Neural cell (in vitro differentiated cells): ENCODE measurements at regions not wholly inside any gene's neighbourhood (a gene's known extent, or its start where the extent isn't known, plus 50 kb on each side); places are given as distances from the start of the nearest gene placed in this dataset.

ENCODE experiments used
- EP300 ChIP-seq: fragments of 450-650 bp; conservative IDR thresholded peaks from 2 replicates; pipeline ENCODE4 v1.6.1; 2014; ENCODE audit warnings: antibody characterized with exemption, mild to moderate bottlenecking, moderate library complexity; ENCODE audit not compliant: poor library complexity, severe bottlenecking
- EZH2 ChIP-seq: fragments of 200-600, 300-800 bp; shearing (Covaris generic), sonication (generic); IDR thresholded peaks from 2 replicates; pipeline ENCODE4 v1.6.1; 2014; ENCODE audit warnings: antibody characterized with exemption, low read length, borderline replicate concordance, mild to moderate bottlenecking; ENCODE audit not compliant: insufficient read depth, poor library complexity, severe bottlenecking
- POLR2AphosphoS5 ChIP-seq: IDR thresholded peaks from 2 replicates; pipeline ENCODE4 v1.6.1; 2012
- SMC3 ChIP-seq: fragments of 450-650 bp; conservative IDR thresholded peaks from 2 replicates; pipeline ENCODE4 v1.6.1; 2014; ENCODE audit warnings: antibody characterized with exemption, mild to moderate bottlenecking, moderate library complexity; ENCODE audit not compliant: poor library complexity
- TF ChIP-seq, protein P1 (sequence below): fragments of 450-650 bp; IDR thresholded peaks from 2 replicates; pipeline ENCODE4 v1.5.1; 2014; ENCODE audit warnings: antibody characterized with exemption, mild to moderate bottlenecking, moderate library complexity; ENCODE audit not compliant: poor library complexity, severe bottlenecking

DNA sequence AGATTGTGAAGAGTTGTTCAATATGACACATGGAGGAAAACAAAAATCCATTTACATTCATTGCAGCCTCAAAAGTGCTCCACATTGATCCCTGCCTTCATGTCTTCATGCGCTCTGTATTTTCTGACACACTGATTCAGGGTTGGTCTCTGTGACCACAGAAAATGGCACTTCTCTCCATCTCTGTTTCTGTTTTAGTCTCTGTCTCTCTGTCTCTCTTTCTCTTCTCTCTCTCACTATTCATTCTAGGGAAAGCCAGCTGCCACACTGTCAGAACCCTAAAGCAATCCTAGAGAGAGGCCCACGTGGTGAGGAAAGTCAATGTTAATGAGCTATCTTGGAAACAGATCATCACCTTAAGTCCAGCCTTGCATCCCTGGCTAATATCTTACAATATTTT lies 2238.4 kb downstream of the PCDH7 start:
- TF ChIP-seq SMC3 (no peak), EP300 (no peak), POLR2AphosphoS5 (no peak), EZH2 (no peak)
- TF ChIP-seq, protein P1, sequence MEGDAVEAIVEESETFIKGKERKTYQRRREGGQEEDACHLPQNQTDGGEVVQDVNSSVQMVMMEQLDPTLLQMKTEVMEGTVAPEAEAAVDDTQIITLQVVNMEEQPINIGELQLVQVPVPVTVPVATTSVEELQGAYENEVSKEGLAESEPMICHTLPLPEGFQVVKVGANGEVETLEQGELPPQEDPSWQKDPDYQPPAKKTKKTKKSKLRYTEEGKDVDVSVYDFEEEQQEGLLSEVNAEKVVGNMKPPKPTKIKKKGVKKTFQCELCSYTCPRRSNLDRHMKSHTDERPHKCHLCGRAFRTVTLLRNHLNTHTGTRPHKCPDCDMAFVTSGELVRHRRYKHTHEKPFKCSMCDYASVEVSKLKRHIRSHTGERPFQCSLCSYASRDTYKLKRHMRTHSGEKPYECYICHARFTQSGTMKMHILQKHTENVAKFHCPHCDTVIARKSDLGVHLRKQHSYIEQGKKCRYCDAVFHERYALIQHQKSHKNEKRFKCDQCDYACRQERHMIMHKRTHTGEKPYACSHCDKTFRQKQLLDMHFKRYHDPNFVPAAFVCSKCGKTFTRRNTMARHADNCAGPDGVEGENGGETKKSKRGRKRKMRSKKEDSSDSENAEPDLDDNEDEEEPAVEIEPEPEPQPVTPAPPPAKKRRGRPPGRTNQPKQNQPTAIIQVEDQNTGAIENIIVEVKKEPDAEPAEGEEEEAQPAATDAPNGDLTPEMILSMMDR = no peak
